Fibroblast of the aortic adventitia (primary cell): ENCODE measurements at regions not wholly inside any gene's neighbourhood (a gene's known extent, or its start where the extent isn't known, plus 50 kb on each side); places are given as distances from the start of the nearest gene placed in this dataset.
A peak's percentile ranks its signal among the peaks of the same experiment; 100 is the strongest.

ENCODE experiments used
- DNase-seq: peaks from one replicate; pipeline ENCODE4 v3.0.0-alpha.2; 2010; ENCODE audit warnings: low read depth
- H3K4me3 ChIP-seq: 2 replicates; pipeline ENCODE4 v1.5.1; 2011; ENCODE audit warnings: low read depth, mild to moderate bottlenecking, control low read depth, low read length, moderate library complexity
- CTCF ChIP-seq: IDR thresholded peaks from 2 replicates; pipeline ENCODE4 v1.5.1; 2011; ENCODE audit warnings: mild to moderate bottlenecking, low read length, control low read depth, inconsistent platforms; ENCODE audit not compliant: insufficient read depth

DNA sequence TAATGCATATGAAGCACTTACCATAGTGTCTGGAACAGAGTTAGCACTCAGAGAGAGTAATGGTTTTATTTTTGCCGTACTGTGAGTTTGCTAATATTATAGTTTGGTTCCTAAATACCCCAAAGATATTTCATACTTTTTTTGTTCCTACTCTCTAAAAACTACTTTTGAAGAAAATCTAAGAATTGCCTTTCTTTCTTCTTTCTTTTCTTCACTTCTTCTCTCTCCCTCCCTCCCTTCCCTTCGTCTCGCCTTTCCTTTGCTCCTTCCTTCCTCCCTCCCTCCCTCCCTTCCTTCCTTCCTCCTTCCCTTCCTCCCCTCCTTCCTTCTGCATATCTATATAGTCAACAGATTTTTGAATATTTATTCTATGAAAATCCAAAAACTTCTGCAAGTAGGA lies 351.7 kb upstream of the RSPO3 start:
- no peak for TF ChIP-seq CTCF
- no peak overlapping the region for H3K4me3 ChIP-seq
- no peak for DNase-seq

GRCh38 chr6:126767711-126768110 lies 350.8 kb upstream of the RSPO3 start:
- H3K4me3 ChIP-seq, result no peak overlapping the region
- DNase-seq, result peak; percentile 74
- TF ChIP-seq CTCF, result no peak

DNA sequence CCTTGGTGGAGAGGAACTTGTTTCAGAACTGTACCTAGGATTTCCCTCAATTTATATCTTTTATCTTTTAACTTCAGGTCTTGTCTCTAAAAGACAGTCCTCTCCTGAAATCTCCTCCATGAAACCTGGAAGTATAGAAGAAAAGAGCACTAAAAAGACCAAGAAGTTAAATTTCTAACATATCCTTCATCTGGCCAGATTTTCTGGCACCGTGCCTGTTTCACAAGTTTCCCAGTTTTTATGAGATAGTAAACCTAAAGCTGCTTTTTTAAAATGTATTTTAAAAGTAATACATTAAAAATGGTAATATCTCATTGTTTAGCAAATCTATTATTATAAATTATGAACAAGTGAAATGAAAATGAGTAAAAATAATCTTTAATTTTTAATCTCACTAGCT lies 348.3 kb upstream of the RSPO3 start:
- DNase-seq, result peak; percentile 39
- no peak overlapping the region for H3K4me3 ChIP-seq
- no peak for TF ChIP-seq CTCF

- peak; percentile 74 for DNase-seq
- TF ChIP-seq CTCF, result no peak
- H3K4me3 ChIP-seq, result no peak overlapping the region
Measured at GRCh38 chr6:126773112-126773805, 345.2 kb upstream of the RSPO3 start.

DNA sequence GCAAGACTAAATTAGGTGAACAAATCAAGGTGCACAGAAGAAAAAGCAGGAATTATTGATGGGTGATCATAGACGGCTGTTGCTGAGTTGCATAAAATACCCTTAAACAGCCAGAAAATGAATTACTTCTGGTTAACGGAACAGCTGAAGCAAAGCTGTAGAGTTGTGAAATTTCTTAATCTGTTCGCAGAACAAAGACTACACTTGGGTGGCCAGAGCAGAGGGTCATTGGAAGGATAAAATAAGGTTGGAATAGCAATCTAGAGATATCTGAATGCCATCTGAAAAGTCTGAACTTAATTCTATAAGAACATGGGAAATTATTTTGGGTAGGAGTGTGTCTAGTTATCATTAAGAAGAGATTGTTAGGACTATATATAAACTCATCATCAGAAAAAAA lies 339.1 kb upstream of the RSPO3 start:
- DNase-seq, result no peak
- no peak for TF ChIP-seq CTCF
- H3K4me3 ChIP-seq, result no peak overlapping the region

- no peak overlapping the region for H3K4me3 ChIP-seq
- no peak for TF ChIP-seq CTCF
- DNase-seq, result no peak
Measured at GRCh38 chr6:126781582-126781981, 336.9 kb upstream of the RSPO3 start.
